ENCODE measurements at regions not wholly inside any gene's neighbourhood (a gene's known extent, or its start where the extent isn't known, plus 50 kb on each side); places are given as distances from the start of the nearest gene placed in this dataset.

DNA sequence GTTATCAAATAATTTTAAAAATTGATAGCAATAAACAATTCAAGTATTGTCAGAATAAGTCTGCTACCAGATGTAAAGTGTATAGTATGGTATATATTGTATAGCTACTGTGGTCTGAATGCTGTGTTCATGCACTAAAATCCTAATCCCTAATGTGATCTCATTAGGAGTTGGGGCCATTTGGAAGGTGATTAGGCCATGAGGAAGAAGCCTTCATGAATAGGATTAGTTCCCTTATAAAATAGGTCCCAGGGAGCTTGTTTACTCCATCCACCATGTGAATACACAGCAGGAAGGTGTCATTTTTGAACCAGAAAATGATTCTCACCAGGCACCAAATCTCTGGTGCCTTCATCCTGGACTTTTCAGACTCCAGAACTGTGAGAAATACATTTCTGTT lies 363.0 kb upstream of the CNTN5 start:
- Histone ChIP-seq H4K20me1 (ENCODE audit: control insufficient read depth, extremely low read depth, insufficient read depth, low read length) (no peaks in the 10 kb centered on the region), H3K4me3 (ENCODE audit: control insufficient read depth in 2 of 3, extremely low read depth in 1 of 3, insufficient read depth in 2 of 3, low read depth in 1 of 3, low read length in 3 of 3) (no peak overlapping the region), H3K9me1 (ENCODE audit: control insufficient read depth, extremely low read depth, insufficient read depth, low read length) (no peaks in the 10 kb centered on the region), H3K79me2 (ENCODE audit: control insufficient read depth, insufficient read depth, low read length) (no peaks in the 10 kb centered on the region), H3K27ac (ENCODE audit: control insufficient read depth, insufficient read depth, low read length) (no peak overlapping the region), H3K9ac (ENCODE audit: control insufficient read depth, extremely low read depth, insufficient read depth, low read length) (no peak overlapping the region), H3K27me3 (ENCODE audit: control insufficient read depth, extremely low read depth, insufficient read depth, low read length) (no peaks in the 10 kb centered on the region), H3K9me3 (ENCODE audit: control insufficient read depth, low read depth, low read length) (no peaks in the 10 kb centered on the region), H2AFZ (ENCODE audit: control insufficient read depth, low read length) (no peak overlapping the region), H3K36me3 (ENCODE audit: control insufficient read depth in 2 of 2, extremely low read depth in 1 of 2, insufficient read depth in 2 of 2, low read length in 2 of 2) (no peaks in the 10 kb centered on the region), H3K4me2 (ENCODE audit: control insufficient read depth, extremely low read depth, insufficient read depth, low read depth, low read length) (no peak overlapping the region), H3K4me1 (ENCODE audit: control insufficient read depth, extremely low read depth, insufficient read depth, low read length) (no peaks in the 10 kb centered on the region)
- TF ChIP-seq, protein P1, sequence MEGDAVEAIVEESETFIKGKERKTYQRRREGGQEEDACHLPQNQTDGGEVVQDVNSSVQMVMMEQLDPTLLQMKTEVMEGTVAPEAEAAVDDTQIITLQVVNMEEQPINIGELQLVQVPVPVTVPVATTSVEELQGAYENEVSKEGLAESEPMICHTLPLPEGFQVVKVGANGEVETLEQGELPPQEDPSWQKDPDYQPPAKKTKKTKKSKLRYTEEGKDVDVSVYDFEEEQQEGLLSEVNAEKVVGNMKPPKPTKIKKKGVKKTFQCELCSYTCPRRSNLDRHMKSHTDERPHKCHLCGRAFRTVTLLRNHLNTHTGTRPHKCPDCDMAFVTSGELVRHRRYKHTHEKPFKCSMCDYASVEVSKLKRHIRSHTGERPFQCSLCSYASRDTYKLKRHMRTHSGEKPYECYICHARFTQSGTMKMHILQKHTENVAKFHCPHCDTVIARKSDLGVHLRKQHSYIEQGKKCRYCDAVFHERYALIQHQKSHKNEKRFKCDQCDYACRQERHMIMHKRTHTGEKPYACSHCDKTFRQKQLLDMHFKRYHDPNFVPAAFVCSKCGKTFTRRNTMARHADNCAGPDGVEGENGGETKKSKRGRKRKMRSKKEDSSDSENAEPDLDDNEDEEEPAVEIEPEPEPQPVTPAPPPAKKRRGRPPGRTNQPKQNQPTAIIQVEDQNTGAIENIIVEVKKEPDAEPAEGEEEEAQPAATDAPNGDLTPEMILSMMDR (optimal IDR thresholded peaks at IDR 0.05 in 1 of 3, IDR thresholded peaks at IDR 0.05 in 1 of 3, conservative IDR thresholded peaks at IDR 0.05 in 1 of 3; ENCODE audit: extremely low read depth in 1 of 3, insufficient read depth in 2 of 3, low read length in 3 of 3), result no peak
- no peak for TF ChIP-seq EZH2 (IDR thresholded peaks at IDR 0.05; ENCODE audit: low read length)
- FAIRE-seq (no peak), DNase-seq (ENCODE audit: low read depth, low spot score) (no peak)
- dilution Hi-C loops (cut with MboI; ENCODE audit: extremely low pct_ligation_motif_present, low sequenced_read_pairs), result no loop called here

DNA sequence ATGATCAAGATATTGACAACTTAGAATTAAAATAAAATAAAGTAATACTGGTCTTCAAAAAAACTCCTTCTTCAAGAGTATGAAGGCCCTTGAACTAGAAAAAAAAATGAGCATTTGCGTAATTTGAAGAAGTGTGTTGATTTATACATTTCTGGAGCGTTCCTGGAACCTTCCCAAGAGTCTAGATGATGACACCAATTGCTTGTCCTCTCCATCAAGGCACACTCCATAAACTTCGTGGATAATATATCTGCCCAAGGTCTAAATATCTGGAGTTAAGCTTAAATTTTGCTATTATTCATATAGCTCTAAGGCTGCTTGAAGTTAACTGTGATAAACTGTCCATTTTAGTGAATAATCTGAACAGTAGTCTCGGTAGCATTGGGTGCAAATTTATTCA lies 361.3 kb upstream of the CNTN5 start:
- Histone ChIP-seq H3K79me2 (ENCODE audit: control insufficient read depth, insufficient read depth, low read length) (no peaks in the 10 kb centered on the region), H3K9me3 (ENCODE audit: control insufficient read depth, low read depth, low read length) (no peaks in the 10 kb centered on the region), H3K27ac (ENCODE audit: control insufficient read depth, insufficient read depth, low read length) (no peak overlapping the region), H3K27me3 (ENCODE audit: control insufficient read depth, extremely low read depth, insufficient read depth, low read length) (no peaks in the 10 kb centered on the region), H3K36me3 (ENCODE audit: control insufficient read depth in 2 of 2, extremely low read depth in 1 of 2, insufficient read depth in 2 of 2, low read length in 2 of 2) (no peaks in the 10 kb centered on the region), H3K4me1 (ENCODE audit: control insufficient read depth, extremely low read depth, insufficient read depth, low read length) (no peaks in the 10 kb centered on the region), H3K4me3 (ENCODE audit: control insufficient read depth in 2 of 3, extremely low read depth in 1 of 3, insufficient read depth in 2 of 3, low read depth in 1 of 3, low read length in 3 of 3) (no peak overlapping the region), H3K9ac (ENCODE audit: control insufficient read depth, extremely low read depth, insufficient read depth, low read length) (no peak overlapping the region), H3K4me2 (ENCODE audit: control insufficient read depth, extremely low read depth, insufficient read depth, low read depth, low read length) (no peak overlapping the region), H3K9me1 (ENCODE audit: control insufficient read depth, extremely low read depth, insufficient read depth, low read length) (no peaks in the 10 kb centered on the region), H4K20me1 (ENCODE audit: control insufficient read depth, extremely low read depth, insufficient read depth, low read length) (no peaks in the 10 kb centered on the region), H2AFZ (ENCODE audit: control insufficient read depth, low read length) (no peak overlapping the region)
- TF ChIP-seq EZH2 (IDR thresholded peaks at IDR 0.05; ENCODE audit: low read length), result no peak
- TF ChIP-seq, protein P1 (optimal IDR thresholded peaks at IDR 0.05 in 1 of 3, IDR thresholded peaks at IDR 0.05 in 1 of 3, conservative IDR thresholded peaks at IDR 0.05 in 1 of 3; ENCODE audit: extremely low read depth in 1 of 3, insufficient read depth in 2 of 3, low read length in 3 of 3), result no peak
- FAIRE-seq, result no peak
- dilution Hi-C loops (cut with MboI; ENCODE audit: extremely low pct_ligation_motif_present, low sequenced_read_pairs), result no loop called here
- DNase-seq (ENCODE audit: low read depth, low spot score), result no peak
